SK-N-MC (cell line): ENCODE measurements at regions not wholly inside any gene's neighbourhood (a gene's known extent, or its start where the extent isn't known, plus 50 kb on each side); places are given as distances from the start of the nearest gene placed in this dataset.

Source experiments
- EZH2 ChIP-seq: fragments of 200-600 bp; sonication (generic); IDR thresholded peaks from one replicate; pipeline ENCODE4 v1.6.1; 2017; ENCODE audit warnings: antibody characterized with exemption
- POLR2AphosphoS5 ChIP-seq: IDR thresholded peaks from 2 replicates; pipeline ENCODE4 v1.6.1; 2012; ENCODE audit warnings: mild to moderate bottlenecking, low read depth, low read length, borderline replicate concordance

GRCh38 chr7:20892776-20893175 is 106.1 kb upstream of the SP8 start:
- TF ChIP-seq EZH2, result no peak
- no peak for TF ChIP-seq POLR2AphosphoS5
